Activated CD4-positive, alpha-beta T cell treated with anti-CD3 and anti-CD28 coated beads, Interleukin-2, amount 10 ng/mL, durations not matched to agents 24 days and 14 days (primary cell): ENCODE measurements at regions not wholly inside any gene's neighbourhood (a gene's known extent, or its start where the extent isn't known, plus 50 kb on each side); places are given as distances from the start of the nearest gene placed in this dataset.
"Not testable (repeated sequence)": the region's sequence is repeated elsewhere in the genome, so short reads cannot be mapped to it uniquely, and the experiment has no call there.

Source experiments
- DNase-seq: peaks from one replicate; pipeline ENCODE4 v3.0.0; 2022
- H3K27ac Mint-ChIP-seq: one replicate; pipeline ENCODE4 v1.8.0; 2022; ENCODE audit warnings: mild to moderate bottlenecking, mixed read lengths
- H3K27me3 Mint-ChIP-seq: one replicate; pipeline ENCODE4 v1.8.0; 2022; ENCODE audit warnings: mixed read lengths
- H3K36me3 Mint-ChIP-seq: one replicate; pipeline ENCODE4 v1.8.0; 2022; ENCODE audit warnings: low read depth, mild to moderate bottlenecking, mixed read lengths
- H3K4me1 Mint-ChIP-seq: one replicate; pipeline ENCODE4 v1.8.0; 2021; ENCODE audit warnings: mixed read lengths
- H3K4me3 Mint-ChIP-seq: one replicate; pipeline ENCODE4 v1.8.0; 2022; ENCODE audit warnings: mild to moderate bottlenecking, moderate library complexity, mixed read lengths
- H3K9me3 Mint-ChIP-seq: one replicate; pipeline ENCODE4 v1.8.0; 2021; ENCODE audit warnings: mixed read lengths
- intact Hi-C: fragments of 100-400 bp; cut with micrococcal nuclease; formaldehyde crosslinking; loops from one replicate; pipeline ENCODE4 v1.15.1; 2023

GRCh38 chr4:10388146-10388545 is 69.1 kb downstream of the ZNF518B start:
- H3K27ac Mint-ChIP-seq, H3K4me1 Mint-ChIP-seq, DNase-seq, H3K36me3 Mint-ChIP-seq, H3K4me3 Mint-ChIP-seq, intact Hi-C loops, H3K9me3 Mint-ChIP-seq: not testable (repeated sequence)
- peaks cover 15% of the 10 kb centered on the region for H3K27me3 Mint-ChIP-seq

- Mint-ChIP-seq H3K4me3 (no peak overlapping the region), H3K36me3 (no peaks in the 10 kb centered on the region), H3K9me3 (no peaks in the 10 kb centered on the region), H3K27me3 (peaks cover 9% of the 10 kb centered on the region), H3K27ac (no peak overlapping the region), H3K4me1 (no peaks in the 10 kb centered on the region)
- intact Hi-C loops: no loop called here
- DNase-seq: no peak
These were observed 71.2 kb downstream of the ZNF518B start for GRCh38 chr4:10385994-10386394.

- intact Hi-C loops: no loop called here
- DNase-seq: no peak
- H3K9me3 Mint-ChIP-seq: no peaks in the 10 kb centered on the region
- H3K4me3 Mint-ChIP-seq: no peak overlapping the region
- no peaks in the 10 kb centered on the region for H3K4me1 Mint-ChIP-seq
- no peak overlapping the region for H3K27ac Mint-ChIP-seq
- peaks cover 3% of the 10 kb centered on the region for H3K27me3 Mint-ChIP-seq
- H3K36me3 Mint-ChIP-seq: no peaks in the 10 kb centered on the region
These were observed 72.3 kb downstream of the ZNF518B start for GRCh38 chr4:10384974-10385373.

- no peak for DNase-seq
- intact Hi-C loops: no loop called here
- H3K27me3 Mint-ChIP-seq: peaks cover 3% of the 10 kb centered on the region
- H3K9me3 Mint-ChIP-seq: no peaks in the 10 kb centered on the region
- no peak overlapping the region for H3K27ac Mint-ChIP-seq
- no peaks in the 10 kb centered on the region for H3K36me3 Mint-ChIP-seq
- H3K4me3 Mint-ChIP-seq: no peak overlapping the region
- no peaks in the 10 kb centered on the region for H3K4me1 Mint-ChIP-seq
These were observed 73.8 kb downstream of the ZNF518B start for GRCh38 chr4:10383417-10383816.

GRCh38 chr4:10382171-10382570 is 75.1 kb downstream of the ZNF518B start:
- H3K27ac Mint-ChIP-seq, intact Hi-C loops, DNase-seq, H3K36me3 Mint-ChIP-seq, H3K4me3 Mint-ChIP-seq, H3K27me3 Mint-ChIP-seq, H3K4me1 Mint-ChIP-seq, H3K9me3 Mint-ChIP-seq: not testable (repeated sequence)

- H3K4me1 Mint-ChIP-seq: no peaks in the 10 kb centered on the region
- intact Hi-C loops: no loop called here
- H3K4me3 Mint-ChIP-seq: no peak overlapping the region
- H3K36me3 Mint-ChIP-seq: no peaks in the 10 kb centered on the region
- no peaks in the 10 kb centered on the region for H3K27me3 Mint-ChIP-seq
- H3K9me3 Mint-ChIP-seq: no peaks in the 10 kb centered on the region
- no peak overlapping the region for H3K27ac Mint-ChIP-seq
- no peak for DNase-seq
These were observed 76.1 kb downstream of the ZNF518B start for GRCh38 chr4:10381146-10381545.

DNA sequence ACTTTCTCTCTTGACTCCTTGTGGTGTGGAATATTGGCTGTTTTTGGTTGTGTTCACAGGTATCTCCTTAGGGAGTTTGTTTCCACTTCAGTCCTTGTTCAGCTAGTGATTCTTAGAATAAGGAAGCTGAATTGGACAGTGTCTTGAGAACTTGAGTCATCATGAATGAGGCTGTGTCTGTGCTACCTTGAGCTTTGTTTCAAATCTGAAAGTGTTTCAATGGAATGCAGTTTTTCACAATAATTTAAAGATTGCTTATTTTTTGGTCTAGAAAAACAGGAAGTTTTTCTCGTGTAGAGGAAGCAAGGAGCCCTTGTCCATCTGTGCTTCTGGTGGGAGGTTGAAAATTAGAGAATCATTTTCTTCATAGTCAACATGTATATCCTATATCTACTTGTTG is 76.5 kb downstream of the ZNF518B start:
- H3K4me3 Mint-ChIP-seq: no peak overlapping the region

GRCh38 chr4:10371869-10372471 is 85.3 kb downstream of the ZNF518B start:
- no peaks in the 10 kb centered on the region for H3K27me3 Mint-ChIP-seq
- H3K4me3 Mint-ChIP-seq: no peak overlapping the region
- H3K36me3 Mint-ChIP-seq: no peaks in the 10 kb centered on the region
- H3K4me1 Mint-ChIP-seq: no peaks in the 10 kb centered on the region
- peaks cover 4% of the 10 kb centered on the region for H3K9me3 Mint-ChIP-seq
- intact Hi-C loops: no loop called here
- DNase-seq: no peak
- no peak overlapping the region for H3K27ac Mint-ChIP-seq

More for the DNA sequence above, 76.5 kb downstream of the ZNF518B start:
- intact Hi-C loops: no loop called here
- Mint-ChIP-seq H3K27ac (no peak overlapping the region), H3K27me3 (no peaks in the 10 kb centered on the region), H3K36me3 (no peaks in the 10 kb centered on the region), H3K4me1 (no peaks in the 10 kb centered on the region), H3K9me3 (no peaks in the 10 kb centered on the region)
- DNase-seq: no peak

- Mint-ChIP-seq H3K27ac (no peak overlapping the region), H3K4me1 (no peaks in the 10 kb centered on the region), H3K27me3 (no peaks in the 10 kb centered on the region), H3K36me3 (no peaks in the 10 kb centered on the region), H3K9me3 (peaks cover 4% of the 10 kb centered on the region), H3K4me3 (no peak overlapping the region)
- intact Hi-C loops: no loop called here
- no peak for DNase-seq
These were observed 86.1 kb downstream of the ZNF518B start for GRCh38 chr4:10371121-10371520.

- Mint-ChIP-seq H3K36me3 (no peaks in the 10 kb centered on the region), H3K4me3 (no peak overlapping the region), H3K27ac (no peak overlapping the region), H3K27me3 (no peaks in the 10 kb centered on the region), H3K4me1 (no peaks in the 10 kb centered on the region), H3K9me3 (peaks cover 4% of the 10 kb centered on the region)
- intact Hi-C loops: no loop called here
- no peak for DNase-seq
These were observed 87.7 kb downstream of the ZNF518B start for GRCh38 chr4:10369517-10369916.

GRCh38 chr4:10366628-10367027 is 90.6 kb downstream of the ZNF518B start:
- no peaks in the 10 kb centered on the region for H3K4me1 Mint-ChIP-seq
- intact Hi-C loops: no loop called here
- no peaks in the 10 kb centered on the region for H3K27me3 Mint-ChIP-seq
- no peak overlapping the region for H3K27ac Mint-ChIP-seq
- no peaks in the 10 kb centered on the region for H3K9me3 Mint-ChIP-seq
- no peak overlapping the region for H3K4me3 Mint-ChIP-seq
- DNase-seq: no peak
- H3K36me3 Mint-ChIP-seq: no peaks in the 10 kb centered on the region

GRCh38 chr4:10364194-10364593 is 93.0 kb downstream of the ZNF518B start:
- no peak overlapping the region for H3K27ac Mint-ChIP-seq
- DNase-seq: no peak
- no peaks in the 10 kb centered on the region for H3K36me3 Mint-ChIP-seq
- no peaks in the 10 kb centered on the region for H3K27me3 Mint-ChIP-seq
- intact Hi-C loops: no loop called here
- no peaks in the 10 kb centered on the region for H3K4me1 Mint-ChIP-seq
- H3K4me3 Mint-ChIP-seq: no peak overlapping the region
- H3K9me3 Mint-ChIP-seq: no peaks in the 10 kb centered on the region

DNA sequence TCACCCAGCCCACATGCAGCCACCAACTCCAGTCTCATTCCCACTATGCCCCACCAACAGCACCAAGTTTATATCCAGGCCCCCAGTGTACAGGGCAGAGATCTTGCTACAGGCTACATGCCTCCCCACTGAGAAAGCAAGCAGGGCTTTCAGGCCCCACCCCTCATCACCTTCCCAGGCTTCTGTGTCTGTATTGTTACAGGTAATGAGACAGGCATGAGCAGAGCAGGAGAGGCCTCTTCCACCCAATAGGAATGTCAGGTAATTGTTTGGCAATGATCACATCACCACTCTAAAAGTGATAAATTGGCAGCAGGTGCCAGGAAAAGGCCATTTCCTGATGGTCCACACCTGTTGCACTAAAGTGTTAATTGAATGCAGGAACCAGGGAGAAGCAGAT is 102.5 kb downstream of the ZNF518B start:
- no peak overlapping the region for H3K4me3 Mint-ChIP-seq
- intact Hi-C loops: no loop called here
- DNase-seq: no peak
- H3K36me3 Mint-ChIP-seq: no peaks in the 10 kb centered on the region
- no peak overlapping the region for H3K27ac Mint-ChIP-seq
- H3K9me3 Mint-ChIP-seq: no peaks in the 10 kb centered on the region
- peaks cover 7% of the 10 kb centered on the region for H3K27me3 Mint-ChIP-seq
- H3K4me1 Mint-ChIP-seq: no peaks in the 10 kb centered on the region

DNA sequence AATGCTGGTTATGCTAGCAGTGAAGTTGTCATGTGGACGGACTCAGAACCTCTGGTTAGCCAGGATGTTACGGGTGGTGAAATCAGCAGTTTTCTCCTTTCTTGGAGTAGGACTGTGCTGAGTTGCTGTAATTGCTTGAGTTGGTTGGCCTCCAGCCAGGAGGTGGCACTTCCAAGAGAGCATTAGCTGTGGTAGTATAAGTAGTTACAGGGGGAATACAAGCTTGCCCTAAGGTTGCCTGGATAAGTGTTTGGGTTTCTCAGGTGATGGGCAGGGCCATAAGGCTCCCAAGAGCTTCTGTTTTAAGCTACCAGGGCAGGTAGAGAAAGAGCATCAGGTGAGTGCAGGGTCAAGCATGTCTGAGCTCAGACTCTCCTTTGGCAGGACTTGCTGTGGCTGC is 103.0 kb downstream of the ZNF518B start:
- no peak for DNase-seq
- H3K36me3 Mint-ChIP-seq: no peaks in the 10 kb centered on the region
- no peak overlapping the region for H3K4me3 Mint-ChIP-seq
- H3K9me3 Mint-ChIP-seq: no peaks in the 10 kb centered on the region
- H3K27me3 Mint-ChIP-seq: peaks cover 7% of the 10 kb centered on the region
- intact Hi-C loops: no loop called here
- H3K27ac Mint-ChIP-seq: no peak overlapping the region
- H3K4me1 Mint-ChIP-seq: no peaks in the 10 kb centered on the region

GRCh38 chr4:10353110-10353509 is 104.1 kb downstream of the ZNF518B start:
- intact Hi-C loops: no loop called here
- DNase-seq: no peak
- no peak overlapping the region for H3K4me3 Mint-ChIP-seq
- no peak overlapping the region for H3K27ac Mint-ChIP-seq
- H3K36me3 Mint-ChIP-seq: no peaks in the 10 kb centered on the region
- H3K9me3 Mint-ChIP-seq: no peaks in the 10 kb centered on the region
- H3K27me3 Mint-ChIP-seq: peaks cover 10% of the 10 kb centered on the region
- no peaks in the 10 kb centered on the region for H3K4me1 Mint-ChIP-seq
